ENCODE measurements at regions not wholly inside any gene's neighbourhood (a gene's known extent, or its start where the extent isn't known, plus 50 kb on each side); places are given as distances from the start of the nearest gene placed in this dataset.

- TF ChIP-seq CEBPB (IDR thresholded peaks at IDR 0.05) (no peak), REST (IDR thresholded peaks at IDR 0.05; ENCODE audit: low read depth) (no peak), EP300 (IDR thresholded peaks at IDR 0.05; ENCODE audit: borderline replicate concordance) (no peak), RAD21 (IDR thresholded peaks at IDR 0.05; ENCODE audit: low read depth) (no peak), EGR1 (IDR thresholded peaks at IDR 0.05) (no peak), FOXM1 (IDR thresholded peaks at IDR 0.05; ENCODE audit: borderline replicate concordance, low read depth) (no peak), TEAD4 (IDR thresholded peaks at IDR 0.05) (no peak), TAF1 (IDR thresholded peaks at IDR 0.05; ENCODE audit: low read depth) (no peak), CREB1 (IDR thresholded peaks at IDR 0.05; ENCODE audit: low read depth) (no peak)
- TF ChIP-seq, protein P1, sequence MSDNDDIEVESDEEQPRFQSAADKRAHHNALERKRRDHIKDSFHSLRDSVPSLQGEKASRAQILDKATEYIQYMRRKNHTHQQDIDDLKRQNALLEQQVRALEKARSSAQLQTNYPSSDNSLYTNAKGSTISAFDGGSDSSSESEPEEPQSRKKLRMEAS (IDR thresholded peaks at IDR 0.05) = no peak
- TF ChIP-seq, protein P2, sequence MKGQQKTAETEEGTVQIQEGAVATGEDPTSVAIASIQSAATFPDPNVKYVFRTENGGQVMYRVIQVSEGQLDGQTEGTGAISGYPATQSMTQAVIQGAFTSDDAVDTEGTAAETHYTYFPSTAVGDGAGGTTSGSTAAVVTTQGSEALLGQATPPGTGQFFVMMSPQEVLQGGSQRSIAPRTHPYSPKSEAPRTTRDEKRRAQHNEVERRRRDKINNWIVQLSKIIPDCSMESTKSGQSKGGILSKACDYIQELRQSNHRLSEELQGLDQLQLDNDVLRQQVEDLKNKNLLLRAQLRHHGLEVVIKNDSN (IDR thresholded peaks at IDR 0.05) = no peak
These were observed 176.3 kb downstream of the ZFP36L2 start for GRCh38 chr2:43049836-43050801.

Measured in Ishikawa (cell line).